ENCODE measurements at regions not wholly inside any gene's neighbourhood (a gene's known extent, or its start where the extent isn't known, plus 50 kb on each side); places are given as distances from the start of the nearest gene placed in this dataset.
A peak's percentile ranks its signal among the peaks of the same experiment; 100 is the strongest.

GRCh38 chr3:42037318-42037945, 53.7 kb upstream of the TRAK1 start:
- H3K4me3 ChIP-seq: no peak overlapping the region
- peak overlapping the region in 8 of 21 experiments; percentile 2 to 74 (median 37) for H3K27ac ChIP-seq

- H3K27ac ChIP-seq: peak overlapping the region in 16 of 21 experiments; percentile 2 to 74 (median 29)
- no peak overlapping the region for H3K4me3 ChIP-seq
Observed at GRCh38 chr3:42036483-42036823, 54.7 kb upstream of the TRAK1 start.

GRCh38 chr3:42035816-42036482, 55.2 kb upstream of the TRAK1 start:
- Histone ChIP-seq H3K4me3 (no peak overlapping the region), H3K27ac (peak overlapping the region in 16 of 21 experiments; percentile 1 to 74 (median 33))

GRCh38 chr3:42035007-42035406, 56.1 kb upstream of the TRAK1 start:
- Histone ChIP-seq H3K27ac (peak overlapping the region in 5 of 21 experiments; percentile 1 to 74 (median 44)), H3K4me3 (no peak overlapping the region)

GRCh38 chr3:42033741-42034140, 57.4 kb upstream of the TRAK1 start:
- Histone ChIP-seq H3K4me3 (no peak overlapping the region), H3K27ac (peak overlapping the region in 11 of 21 experiments; percentile 12 to 60 (median 33))

- Histone ChIP-seq H3K4me3 (no peak overlapping the region), H3K27ac (peak overlapping the region in 14 of 21 experiments; percentile 12 to 60 (median 36))
Observed at GRCh38 chr3:42032693-42033349, 58.3 kb upstream of the TRAK1 start.

- Histone ChIP-seq H3K27ac (peak overlapping the region in 6 of 21 experiments; percentile 19 to 66 (median 41)), H3K4me3 (no peak overlapping the region)
Observed at GRCh38 chr3:42031808-42032480, 59.2 kb upstream of the TRAK1 start.

- H3K27ac ChIP-seq: no peak overlapping the region
Observed at GRCh38 chr3:42028474-42028873, 62.7 kb upstream of the TRAK1 start.

GRCh38 chr3:42027571-42027970, 63.6 kb upstream of the TRAK1 start:
- Histone ChIP-seq H3K4me3 (no peak overlapping the region), H3K27ac (peak overlapping the region in 1 of 21 experiments; percentile 36)

More at GRCh38 chr3:42028474-42028873, 62.7 kb upstream of the TRAK1 start:
- no peak overlapping the region for H3K4me3 ChIP-seq

GRCh38 chr3:42025370-42026138, 63.7 kb upstream of the ULK4 start:
- no peak overlapping the region for H3K4me3 ChIP-seq

GRCh38 chr3:42024591-42025351, 62.9 kb upstream of the ULK4 start:
- peak overlapping the region in 20 of 21 experiments; percentile 12 to 89 (median 69) for H3K27ac ChIP-seq
- H3K4me3 ChIP-seq: no peak overlapping the region

More at GRCh38 chr3:42025370-42026138, 63.7 kb upstream of the ULK4 start:
- H3K27ac ChIP-seq: peak overlapping the region in 20 of 21 experiments; percentile 46 to 89 (median 72)

GRCh38 chr3:42023380-42023779, 61.5 kb upstream of the ULK4 start:
- H3K27ac ChIP-seq: peak overlapping the region in 3 of 21 experiments; percentile 82 to 89 (median 87)
- no peak overlapping the region for H3K4me3 ChIP-seq

GRCh38 chr3:42022355-42022754, 60.5 kb upstream of the ULK4 start:
- H3K27ac ChIP-seq: peak overlapping the region in 1 of 21 experiments; percentile 18
- H3K4me3 ChIP-seq: no peak overlapping the region

GRCh38 chr3:42020684-42021307, 58.9 kb upstream of the ULK4 start:
- no peak overlapping the region for H3K4me3 ChIP-seq
- peak overlapping the region in 3 of 21 experiments; percentile 18 to 66 (median 44) for H3K27ac ChIP-seq

GRCh38 chr3:42019953-42020260, 58.0 kb upstream of the ULK4 start:
- Histone ChIP-seq H3K27ac (peak overlapping the region in 1 of 21 experiments; percentile 53), H3K4me3 (no peak overlapping the region)

- Histone ChIP-seq H3K27ac (peak overlapping the region in 2 of 21 experiments; percentile 26 to 53), H3K4me3 (no peak overlapping the region)
Observed at GRCh38 chr3:42019144-42019952, 57.4 kb upstream of the ULK4 start.

GRCh38 chr3:42014921-42015533, 53.1 kb upstream of the ULK4 start:
- Histone ChIP-seq H3K27ac (peak overlapping the region in 14 of 21 experiments; percentile 18 to 94 (median 90)), H3K4me3 (peak overlapping the region; percentile 68 to 96 (median 81))
